Suppressor macrophage treated with lipopolysaccharide for 1 hour (primary cell): ENCODE measurements at regions not wholly inside any gene's neighbourhood (a gene's known extent, or its start where the extent isn't known, plus 50 kb on each side); places are given as distances from the start of the nearest gene placed in this dataset.
"Not testable (repeated sequence)": the region's sequence is repeated elsewhere in the genome, so short reads cannot be mapped to it uniquely, and the experiment has no call there.

ENCODE experiments used
- DNase-seq, 3 donors: peaks; one replicate each; pipeline ENCODE4 v3.0.0-alpha.2; 2020 to 2022

- no peak for DNase-seq
These were observed 52.3 kb upstream of the FAT4 start for GRCh38 chr4:125262502-125262901.

GRCh38 chr4:125262079-125262478 is 52.7 kb upstream of the FAT4 start:
- no peak for DNase-seq

GRCh38 chr4:125254106-125254505 is 60.6 kb upstream of the FAT4 start:
- DNase-seq: no peak

- no peak for DNase-seq
These were observed 69.8 kb upstream of the FAT4 start for GRCh38 chr4:125244848-125245450.

- DNase-seq: no peak
These were observed 70.9 kb upstream of the FAT4 start for GRCh38 chr4:125243789-125244397.

- no peak for DNase-seq
These were observed 78.8 kb upstream of the FAT4 start for GRCh38 chr4:125235971-125236370.

- no peak for DNase-seq
These were observed 83.1 kb upstream of the FAT4 start for GRCh38 chr4:125231661-125232060.

- DNase-seq: no peak
These were observed 85.1 kb upstream of the FAT4 start for GRCh38 chr4:125229596-125230058.

- no peak for DNase-seq
These were observed 88.9 kb upstream of the FAT4 start for GRCh38 chr4:125225806-125226205.

- DNase-seq: no peak
These were observed 114.2 kb upstream of the FAT4 start for GRCh38 chr4:125200556-125200955.

GRCh38 chr4:125198916-125199315 is 115.8 kb upstream of the FAT4 start:
- peak in 1 of 3 donors; percentile 18 for DNase-seq

GRCh38 chr4:125191874-125192459 is 122.8 kb upstream of the FAT4 start:
- not testable (repeated sequence) for DNase-seq

GRCh38 chr4:125191232-125191631 is 123.5 kb upstream of the FAT4 start:
- no peak for DNase-seq

- DNase-seq: no peak
These were observed 127.3 kb upstream of the FAT4 start for GRCh38 chr4:125187226-125188176.

GRCh38 chr4:125184116-125184515 is 130.6 kb upstream of the FAT4 start:
- no peak for DNase-seq

- DNase-seq: no peak
These were observed 133.0 kb upstream of the FAT4 start for GRCh38 chr4:125181804-125182203.

GRCh38 chr4:125179727-125180126 is 135.0 kb upstream of the FAT4 start:
- DNase-seq: no peak

GRCh38 chr4:125169192-125169591 is 145.6 kb upstream of the FAT4 start:
- no peak for DNase-seq

GRCh38 chr4:125168531-125168930 is 146.2 kb upstream of the FAT4 start:
- no peak for DNase-seq

- DNase-seq: not testable (repeated sequence)
These were observed 148.7 kb upstream of the FAT4 start for GRCh38 chr4:125166012-125166411.

GRCh38 chr4:125159001-125159400 is 155.8 kb upstream of the FAT4 start:
- no peak for DNase-seq

- no peak for DNase-seq
These were observed 159.5 kb upstream of the FAT4 start for GRCh38 chr4:125155251-125155650.

GRCh38 chr4:125140966-125141495 is 173.7 kb upstream of the FAT4 start:
- no peak for DNase-seq
